ENCODE measurements at regions not wholly inside any gene's neighbourhood (a gene's known extent, or its start where the extent isn't known, plus 50 kb on each side); places are given as distances from the start of the nearest gene placed in this dataset.

DNA sequence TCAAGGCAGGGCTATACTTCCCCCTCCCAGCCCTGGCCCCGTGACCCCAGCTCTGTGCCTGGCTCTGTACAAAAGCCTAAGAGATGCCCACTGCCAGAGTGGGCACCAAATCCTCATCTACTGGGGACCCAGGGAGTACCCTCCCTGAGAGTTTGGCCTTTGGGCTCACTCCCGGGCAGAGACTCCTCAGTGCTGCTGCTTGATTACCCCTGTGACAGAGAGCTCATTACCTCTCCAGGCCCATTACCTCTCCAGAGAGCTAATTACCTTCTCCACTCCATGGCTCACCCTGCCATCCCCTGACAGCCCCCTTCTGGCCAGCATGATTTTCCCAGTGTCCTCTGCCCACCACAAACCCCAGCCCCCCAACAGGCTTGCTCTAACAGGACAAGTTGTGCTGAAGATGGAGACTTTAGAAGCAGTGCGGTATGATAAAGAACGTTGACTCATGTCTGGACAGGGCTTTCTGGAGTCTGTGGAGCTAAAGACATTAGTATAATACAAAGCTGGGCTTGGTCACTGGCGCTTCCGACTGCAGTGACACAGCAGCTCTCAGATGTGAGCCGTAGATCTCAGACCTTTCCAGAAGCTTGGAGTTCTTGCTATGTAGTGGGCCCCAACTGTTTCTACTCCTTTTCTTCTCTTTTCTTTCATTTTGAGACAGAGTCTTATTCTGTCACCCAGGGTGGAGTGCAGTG lies 111.3 kb upstream of the KCTD7 start:
- Histone ChIP-seq H3K9ac (ENCODE audit: low read depth, low read length, poor library complexity, severe bottlenecking) (no peak overlapping the region), H3F3A (ENCODE audit: low read depth) (no peaks in the 10 kb centered on the region), H3K36me3 (ENCODE audit: insufficient read depth, low read length) (no peaks in the 10 kb centered on the region), H3K4me3 (ENCODE audit: low read length, poor library complexity, severe bottlenecking) (no peak overlapping the region), H3K4me2 (ENCODE audit: low read depth, low read length, poor library complexity, severe bottlenecking) (no peak overlapping the region), H4K20me1 (ENCODE audit: insufficient read depth, low read length, poor library complexity, severe bottlenecking) (no peaks in the 10 kb centered on the region), H3K9me2 (replicated peaks; ENCODE audit: low read depth, low read length) (no peaks in the 10 kb centered on the region), H3K9me3 (ENCODE audit: insufficient read depth, low read depth, low read length) (no peaks in the 10 kb centered on the region), H3K4me1 (ENCODE audit: insufficient read depth, low read length, poor library complexity, severe bottlenecking) (no peaks in the 10 kb centered on the region), H3K79me2 (ENCODE audit: insufficient read depth, low read length) (no peaks in the 10 kb centered on the region), H2AFZ (ENCODE audit: low read length) (no peak overlapping the region), H3K27me3 (ENCODE audit: insufficient read depth, low read length, poor library complexity, severe bottlenecking) (no peaks in the 10 kb centered on the region)
- TF ChIP-seq EZH2phosphoT487 (IDR thresholded peaks at IDR 0.05; ENCODE audit: borderline replicate concordance) = no peak
- TF ChIP-seq, protein P1, sequence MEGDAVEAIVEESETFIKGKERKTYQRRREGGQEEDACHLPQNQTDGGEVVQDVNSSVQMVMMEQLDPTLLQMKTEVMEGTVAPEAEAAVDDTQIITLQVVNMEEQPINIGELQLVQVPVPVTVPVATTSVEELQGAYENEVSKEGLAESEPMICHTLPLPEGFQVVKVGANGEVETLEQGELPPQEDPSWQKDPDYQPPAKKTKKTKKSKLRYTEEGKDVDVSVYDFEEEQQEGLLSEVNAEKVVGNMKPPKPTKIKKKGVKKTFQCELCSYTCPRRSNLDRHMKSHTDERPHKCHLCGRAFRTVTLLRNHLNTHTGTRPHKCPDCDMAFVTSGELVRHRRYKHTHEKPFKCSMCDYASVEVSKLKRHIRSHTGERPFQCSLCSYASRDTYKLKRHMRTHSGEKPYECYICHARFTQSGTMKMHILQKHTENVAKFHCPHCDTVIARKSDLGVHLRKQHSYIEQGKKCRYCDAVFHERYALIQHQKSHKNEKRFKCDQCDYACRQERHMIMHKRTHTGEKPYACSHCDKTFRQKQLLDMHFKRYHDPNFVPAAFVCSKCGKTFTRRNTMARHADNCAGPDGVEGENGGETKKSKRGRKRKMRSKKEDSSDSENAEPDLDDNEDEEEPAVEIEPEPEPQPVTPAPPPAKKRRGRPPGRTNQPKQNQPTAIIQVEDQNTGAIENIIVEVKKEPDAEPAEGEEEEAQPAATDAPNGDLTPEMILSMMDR (conservative IDR thresholded peaks at IDR 0.05; ENCODE audit: low read length) = no peak

DNA sequence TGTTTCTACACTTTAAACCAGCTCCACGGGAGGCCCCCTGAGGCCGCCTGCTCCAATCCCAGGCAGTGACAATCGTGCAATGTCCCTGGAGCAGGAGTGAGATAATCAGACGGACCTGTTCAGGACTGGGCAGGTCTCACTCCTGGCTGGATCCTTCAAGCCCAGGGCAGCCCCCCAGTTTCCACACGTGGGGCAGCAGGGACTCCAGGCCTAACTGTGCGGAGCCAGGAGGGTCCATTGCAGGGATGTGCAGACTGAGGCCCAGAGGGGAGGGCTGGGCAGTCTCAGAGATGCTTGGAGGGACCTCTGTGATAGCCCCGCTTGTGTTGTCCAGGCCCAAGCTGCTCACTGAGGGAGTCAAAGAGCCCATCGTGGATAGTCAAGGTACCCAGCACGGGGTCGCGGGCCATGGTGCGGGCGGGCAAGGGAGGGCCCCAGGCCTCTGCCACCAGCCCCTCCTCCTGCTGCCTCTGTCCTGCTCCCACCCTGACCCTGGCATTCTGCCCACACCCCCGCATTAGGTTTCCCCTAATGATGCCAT lies 110.5 kb upstream of the KCTD7 start:
- Histone ChIP-seq H3K4me3 (ENCODE audit: low read length, poor library complexity, severe bottlenecking) (no peak overlapping the region), H3K36me3 (ENCODE audit: insufficient read depth, low read length) (no peaks in the 10 kb centered on the region), H3K9me2 (replicated peaks; ENCODE audit: low read depth, low read length) (no peaks in the 10 kb centered on the region), H3F3A (ENCODE audit: low read depth) (no peaks in the 10 kb centered on the region), H3K9me3 (ENCODE audit: insufficient read depth, low read depth, low read length) (no peaks in the 10 kb centered on the region), H3K4me2 (ENCODE audit: low read depth, low read length, poor library complexity, severe bottlenecking) (no peak overlapping the region), H2AFZ (ENCODE audit: low read length) (no peak overlapping the region), H3K4me1 (ENCODE audit: insufficient read depth, low read length, poor library complexity, severe bottlenecking) (no peaks in the 10 kb centered on the region), H3K27me3 (ENCODE audit: insufficient read depth, low read length, poor library complexity, severe bottlenecking) (no peaks in the 10 kb centered on the region), H4K20me1 (ENCODE audit: insufficient read depth, low read length, poor library complexity, severe bottlenecking) (no peaks in the 10 kb centered on the region), H3K9ac (ENCODE audit: low read depth, low read length, poor library complexity, severe bottlenecking) (no peak overlapping the region), H3K79me2 (ENCODE audit: insufficient read depth, low read length) (no peaks in the 10 kb centered on the region)
- TF ChIP-seq, protein P1 (conservative IDR thresholded peaks at IDR 0.05; ENCODE audit: low read length) = no peak
- TF ChIP-seq EZH2phosphoT487 (IDR thresholded peaks at IDR 0.05; ENCODE audit: borderline replicate concordance) = no peak

DNA sequence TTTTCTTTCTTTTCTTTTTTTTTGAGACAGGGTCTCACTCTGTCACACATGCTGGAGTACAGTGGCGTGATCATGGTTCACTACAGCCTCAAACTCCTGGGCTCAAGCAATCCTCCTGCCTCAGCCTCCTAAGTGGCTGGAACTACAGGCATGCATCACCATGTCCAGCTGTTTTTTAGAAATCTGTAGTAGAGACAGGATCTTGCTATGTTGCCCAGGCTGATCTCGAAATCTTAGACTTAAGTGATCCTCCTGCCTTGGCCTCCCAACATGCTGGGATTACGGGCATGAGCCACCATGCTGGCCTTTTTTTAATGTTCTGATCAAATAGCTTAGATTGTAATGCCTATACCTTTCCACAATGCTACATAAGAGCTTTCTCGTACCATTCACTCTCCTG lies 107.0 kb upstream of the KCTD7 start:
- TF ChIP-seq, protein P1 (conservative IDR thresholded peaks at IDR 0.05; ENCODE audit: low read length) = no peak
- no peak for TF ChIP-seq EZH2phosphoT487 (IDR thresholded peaks at IDR 0.05; ENCODE audit: borderline replicate concordance)
- no peaks in the 10 kb centered on the region for H3F3A ChIP-seq (ENCODE audit: low read depth)
- no peak overlapping the region for H3K4me2 ChIP-seq (ENCODE audit: low read depth, low read length, poor library complexity, severe bottlenecking)
- H4K20me1 ChIP-seq (ENCODE audit: insufficient read depth, low read length, poor library complexity, severe bottlenecking) = no peaks in the 10 kb centered on the region
- H3K9ac ChIP-seq (ENCODE audit: low read depth, low read length, poor library complexity, severe bottlenecking) = no peak overlapping the region
- H3K36me3 ChIP-seq (ENCODE audit: insufficient read depth, low read length) = no peaks in the 10 kb centered on the region
- no peak overlapping the region for H3K4me3 ChIP-seq (ENCODE audit: low read length, poor library complexity, severe bottlenecking)
- H3K79me2 ChIP-seq (ENCODE audit: insufficient read depth, low read length) = no peaks in the 10 kb centered on the region
- no peaks in the 10 kb centered on the region for H3K4me1 ChIP-seq (ENCODE audit: insufficient read depth, low read length, poor library complexity, severe bottlenecking)
- no peaks in the 10 kb centered on the region for H3K9me3 ChIP-seq (ENCODE audit: insufficient read depth, low read depth, low read length)
- no peak overlapping the region for H2AFZ ChIP-seq (ENCODE audit: low read length)
- no peaks in the 10 kb centered on the region for H3K27me3 ChIP-seq (ENCODE audit: insufficient read depth, low read length, poor library complexity, severe bottlenecking)
- no peaks in the 10 kb centered on the region for H3K9me2 ChIP-seq (replicated peaks; ENCODE audit: low read depth, low read length)

Measured in Loucy (cell line).